ENCODE measurements at regions not wholly inside any gene's neighbourhood (a gene's known extent, or its start where the extent isn't known, plus 50 kb on each side); places are given as distances from the start of the nearest gene placed in this dataset.

DNA sequence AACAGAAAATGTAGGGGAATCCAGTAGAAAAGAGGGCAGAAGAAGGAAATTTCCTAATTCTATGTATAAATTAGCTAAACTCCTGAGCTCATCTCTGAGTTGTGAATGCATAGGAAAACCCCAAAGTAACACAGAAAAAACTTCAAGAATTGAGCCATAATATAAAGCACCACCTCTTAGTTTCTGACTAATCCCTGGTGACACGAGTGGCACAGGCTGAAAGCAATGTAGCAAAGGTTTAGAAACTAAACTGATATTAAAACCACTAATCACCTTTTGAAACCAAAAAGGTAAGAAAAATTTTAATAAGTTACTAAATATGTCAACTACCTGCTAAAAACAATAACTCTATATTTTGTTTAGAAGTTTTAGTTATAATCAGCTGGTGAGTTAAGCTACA lies 255.6 kb upstream of the NECTIN3 start:
- Histone ChIP-seq H3K27ac (no peak overlapping the region), H3K9me3 (no peaks in the 10 kb centered on the region), H3K4me3 (no peak overlapping the region), H3K36me3 (no peaks in the 10 kb centered on the region), H3K27me3 (no peaks in the 10 kb centered on the region), H3K4me1 (no peaks in the 10 kb centered on the region)
- no peak for DNase-seq (ENCODE audit: low spot score)
- TF ChIP-seq, protein P1, sequence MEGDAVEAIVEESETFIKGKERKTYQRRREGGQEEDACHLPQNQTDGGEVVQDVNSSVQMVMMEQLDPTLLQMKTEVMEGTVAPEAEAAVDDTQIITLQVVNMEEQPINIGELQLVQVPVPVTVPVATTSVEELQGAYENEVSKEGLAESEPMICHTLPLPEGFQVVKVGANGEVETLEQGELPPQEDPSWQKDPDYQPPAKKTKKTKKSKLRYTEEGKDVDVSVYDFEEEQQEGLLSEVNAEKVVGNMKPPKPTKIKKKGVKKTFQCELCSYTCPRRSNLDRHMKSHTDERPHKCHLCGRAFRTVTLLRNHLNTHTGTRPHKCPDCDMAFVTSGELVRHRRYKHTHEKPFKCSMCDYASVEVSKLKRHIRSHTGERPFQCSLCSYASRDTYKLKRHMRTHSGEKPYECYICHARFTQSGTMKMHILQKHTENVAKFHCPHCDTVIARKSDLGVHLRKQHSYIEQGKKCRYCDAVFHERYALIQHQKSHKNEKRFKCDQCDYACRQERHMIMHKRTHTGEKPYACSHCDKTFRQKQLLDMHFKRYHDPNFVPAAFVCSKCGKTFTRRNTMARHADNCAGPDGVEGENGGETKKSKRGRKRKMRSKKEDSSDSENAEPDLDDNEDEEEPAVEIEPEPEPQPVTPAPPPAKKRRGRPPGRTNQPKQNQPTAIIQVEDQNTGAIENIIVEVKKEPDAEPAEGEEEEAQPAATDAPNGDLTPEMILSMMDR (IDR thresholded peaks at IDR 0.05): no peak

DNA sequence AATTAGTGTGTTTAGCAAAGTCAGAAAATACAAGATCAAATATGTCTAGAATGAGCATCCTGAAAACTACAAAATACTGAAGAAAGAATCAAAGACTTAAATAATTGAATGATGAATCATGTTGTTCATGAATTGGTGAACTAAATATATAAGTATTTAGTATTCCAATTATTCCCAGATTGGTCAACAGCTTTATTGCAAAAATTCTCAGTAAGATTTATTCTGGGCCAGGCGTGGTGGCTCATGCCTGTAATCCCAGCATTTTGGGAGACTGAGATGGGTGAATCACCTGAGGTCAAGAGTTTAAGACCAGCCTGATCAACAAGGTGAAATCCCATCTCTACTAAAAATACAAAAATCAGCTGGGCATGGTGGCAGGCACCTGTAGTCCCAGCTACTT lies 250.0 kb upstream of the NECTIN3 start:
- TF ChIP-seq, protein P1 (IDR thresholded peaks at IDR 0.05): no peak
- no peak for DNase-seq (ENCODE audit: low spot score)
- Histone ChIP-seq H3K27me3 (no peaks in the 10 kb centered on the region), H3K4me3 (no peak overlapping the region), H3K9me3 (no peaks in the 10 kb centered on the region), H3K4me1 (no peaks in the 10 kb centered on the region), H3K27ac (no peak overlapping the region), H3K36me3 (no peaks in the 10 kb centered on the region)

DNA sequence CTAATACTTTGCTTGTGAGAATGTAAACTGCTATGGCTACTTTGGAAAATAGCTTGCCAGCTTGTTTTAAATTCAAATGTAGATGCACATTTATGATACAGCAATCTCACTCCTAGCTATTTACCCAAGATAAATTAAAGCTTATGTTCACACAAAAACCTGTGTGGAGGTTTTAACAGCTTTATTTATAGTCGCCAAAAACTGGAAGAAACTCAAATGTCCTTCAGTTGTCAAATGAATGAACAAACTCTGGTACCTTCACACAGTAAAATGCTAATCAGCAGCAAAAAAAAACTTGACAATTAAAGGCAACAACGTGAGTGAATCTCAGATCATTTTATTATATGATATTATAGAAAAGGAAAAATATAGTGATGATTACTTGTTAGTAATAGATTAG lies 248.6 kb upstream of the NECTIN3 start:
- Histone ChIP-seq H3K27ac (no peak overlapping the region), H3K27me3 (no peaks in the 10 kb centered on the region), H3K36me3 (no peaks in the 10 kb centered on the region), H3K4me3 (no peak overlapping the region), H3K4me1 (no peaks in the 10 kb centered on the region), H3K9me3 (no peaks in the 10 kb centered on the region)
- TF ChIP-seq, protein P1 (IDR thresholded peaks at IDR 0.05): no peak
- no peak for DNase-seq (ENCODE audit: low spot score)

DNA sequence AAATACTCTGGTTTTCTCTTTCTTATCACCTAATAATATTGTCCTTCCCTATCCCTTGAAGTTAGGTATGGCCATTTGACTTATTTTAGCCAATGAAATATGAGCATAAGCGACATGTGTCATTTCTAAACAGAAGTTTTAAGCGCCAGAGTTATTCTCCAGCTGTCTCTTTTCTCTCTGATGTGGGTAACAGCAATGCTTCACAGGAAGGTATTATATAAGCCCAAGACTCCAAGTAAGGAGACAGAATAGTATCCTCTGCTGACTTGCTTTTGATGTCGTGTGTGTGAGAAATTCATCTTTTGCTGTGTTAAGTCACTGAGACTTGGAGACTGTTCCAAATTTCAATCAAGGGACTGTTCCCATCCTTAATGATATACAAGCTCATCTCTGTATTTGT lies 224.6 kb upstream of the NECTIN3 start:
- Histone ChIP-seq H3K27me3 (no peaks in the 10 kb centered on the region), H3K4me1 (no peaks in the 10 kb centered on the region), H3K27ac (no peak overlapping the region), H3K36me3 (no peaks in the 10 kb centered on the region), H3K4me3 (no peak overlapping the region), H3K9me3 (no peaks in the 10 kb centered on the region)
- TF ChIP-seq, protein P1 (IDR thresholded peaks at IDR 0.05): no peak
- no peak for DNase-seq (ENCODE audit: low spot score)

DNA sequence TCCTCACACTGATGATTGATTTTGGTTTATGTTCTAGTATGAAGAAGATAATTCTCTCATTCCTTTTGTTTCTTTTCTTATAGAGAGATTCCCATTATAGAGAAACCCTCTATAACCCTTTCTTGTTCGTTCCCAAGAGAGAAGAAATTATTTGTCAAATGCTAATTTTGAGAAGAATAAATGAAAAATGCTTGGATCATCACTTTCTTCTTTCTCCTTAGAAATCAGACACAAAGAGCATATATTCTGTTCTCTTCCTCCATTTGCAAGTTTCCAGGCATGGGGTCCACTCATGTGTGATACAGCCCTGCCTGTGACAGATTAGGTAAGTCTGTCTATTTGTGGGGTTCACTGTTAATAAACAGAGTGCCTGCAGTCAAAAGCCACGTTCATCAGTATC lies 222.6 kb upstream of the NECTIN3 start:
- DNase-seq (ENCODE audit: low spot score): no peak
- Histone ChIP-seq H3K4me1 (no peaks in the 10 kb centered on the region), H3K36me3 (no peaks in the 10 kb centered on the region), H3K27ac (no peak overlapping the region), H3K4me3 (no peak overlapping the region), H3K27me3 (no peaks in the 10 kb centered on the region), H3K9me3 (no peaks in the 10 kb centered on the region)
- TF ChIP-seq, protein P1 (IDR thresholded peaks at IDR 0.05): no peak

DNA sequence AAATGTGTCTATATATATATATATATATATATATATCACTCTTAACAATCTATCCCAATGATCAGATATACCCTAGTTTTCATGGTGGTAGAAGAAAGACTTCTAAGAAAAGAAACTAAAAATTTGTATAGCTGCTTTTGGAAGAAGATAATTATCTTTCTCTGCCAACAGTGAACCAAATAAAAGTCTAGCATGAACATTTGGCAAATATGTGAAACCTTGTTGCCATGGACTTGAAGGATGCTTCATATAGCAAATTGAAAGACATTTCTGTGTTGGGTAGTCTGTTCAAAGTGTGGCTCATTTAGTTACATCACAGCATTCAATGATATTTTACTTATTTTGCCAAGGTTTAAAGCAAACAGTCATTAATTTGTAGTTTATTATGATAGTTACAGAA lies 219.9 kb upstream of the NECTIN3 start:
- Histone ChIP-seq H3K27ac (no peak overlapping the region), H3K4me1 (no peaks in the 10 kb centered on the region), H3K4me3 (no peak overlapping the region), H3K27me3 (no peaks in the 10 kb centered on the region), H3K36me3 (no peaks in the 10 kb centered on the region), H3K9me3 (no peaks in the 10 kb centered on the region)
- TF ChIP-seq, protein P1 (IDR thresholded peaks at IDR 0.05): no peak
- no peak for DNase-seq (ENCODE audit: low spot score)

Data from right atrium auricular region (tissue), 2 donors.